GM23248 (cell line): ENCODE measurements at regions not wholly inside any gene's neighbourhood (a gene's known extent, or its start where the extent isn't known, plus 50 kb on each side); places are given as distances from the start of the nearest gene placed in this dataset.
"Not testable (repeated sequence)": the region's sequence is repeated elsewhere in the genome, so short reads cannot be mapped to it uniquely, and the experiment has no call there.

Experiments used
- EZH2 ChIP-seq: fragments of 200-600 bp; sonication (generic); IDR thresholded peaks from 2 replicates; pipeline ENCODE4 v1.6.1; 2018; ENCODE audit warnings: antibody characterized with exemption, mild to moderate bottlenecking; ENCODE audit not compliant: insufficient read depth, poor library complexity, severe bottlenecking
- EZH2phosphoT487 ChIP-seq: fragments of 200-600 bp; sonication (generic); IDR thresholded peaks from 2 replicates; pipeline ENCODE4 v1.6.1; 2018; ENCODE audit warnings: antibody characterized with exemption, moderate library complexity, mild to moderate bottlenecking, low read depth; ENCODE audit not compliant: insufficient read depth

DNA sequence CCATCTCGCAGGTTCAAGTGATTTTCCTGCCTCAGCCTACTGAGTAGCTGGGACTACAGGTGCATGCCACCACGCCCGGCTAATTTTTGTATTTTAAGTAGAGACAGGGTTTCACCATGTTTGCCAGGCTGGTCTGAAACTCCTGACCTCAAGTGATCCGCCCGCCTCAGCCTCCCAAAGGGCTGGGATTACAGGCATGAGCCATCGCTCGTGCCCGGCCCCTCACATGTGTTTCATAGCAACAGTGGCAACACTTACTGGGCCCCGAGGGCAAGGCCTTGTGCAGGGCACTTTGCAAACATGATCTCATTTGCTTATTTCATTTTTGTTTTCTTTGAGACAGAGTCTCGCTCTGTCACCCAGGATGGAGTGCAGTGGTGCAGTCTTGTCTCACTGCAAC is 171.7 kb upstream of the PPP1R26 start:
- not testable (repeated sequence) for TF ChIP-seq EZH2phosphoT487, EZH2
